ENCODE measurements at regions not wholly inside any gene's neighbourhood (a gene's known extent, or its start where the extent isn't known, plus 50 kb on each side); places are given as distances from the start of the nearest gene placed in this dataset.

- no peak for TF ChIP-seq CTCF (IDR thresholded peaks at IDR 0.05; ENCODE audit: insufficient read depth, low read length, poor library complexity, severe bottlenecking)
- H3K27me3 ChIP-seq (ENCODE audit: control insufficient read depth, insufficient read depth, low read length), result no peaks in the 10 kb centered on the region
- no peak for DNase-seq (ENCODE audit: low read depth)
- no peaks in the 10 kb centered on the region for H3K36me3 ChIP-seq (ENCODE audit: control insufficient read depth, insufficient read depth, low read length)
- no peak overlapping the region for H3K4me3 ChIP-seq (ENCODE audit: low read depth, low read length)
Measured at GRCh38 chr3:152969557-152970300, 134.8 kb downstream of the P2RY1 start.

- no peak for TF ChIP-seq CTCF (IDR thresholded peaks at IDR 0.05; ENCODE audit: insufficient read depth, low read length, poor library complexity, severe bottlenecking)
- Histone ChIP-seq H3K36me3 (ENCODE audit: control insufficient read depth, insufficient read depth, low read length) (no peaks in the 10 kb centered on the region), H3K27me3 (ENCODE audit: control insufficient read depth, insufficient read depth, low read length) (no peaks in the 10 kb centered on the region), H3K4me3 (ENCODE audit: low read depth, low read length) (no peak overlapping the region)
- DNase-seq (ENCODE audit: low read depth), result no peak
Measured at GRCh38 chr3:152970851-152971250, 135.9 kb downstream of the P2RY1 start.

GRCh38 chr3:152971880-152972279, 136.9 kb downstream of the P2RY1 start:
- Histone ChIP-seq H3K36me3 (ENCODE audit: control insufficient read depth, insufficient read depth, low read length) (no peaks in the 10 kb centered on the region), H3K27me3 (ENCODE audit: control insufficient read depth, insufficient read depth, low read length) (no peaks in the 10 kb centered on the region), H3K4me3 (ENCODE audit: low read depth, low read length) (no peak overlapping the region)
- no peak for DNase-seq (ENCODE audit: low read depth)
- TF ChIP-seq CTCF (IDR thresholded peaks at IDR 0.05; ENCODE audit: insufficient read depth, low read length, poor library complexity, severe bottlenecking), result no peak

- no peaks in the 10 kb centered on the region for H3K27me3 ChIP-seq (ENCODE audit: control insufficient read depth, insufficient read depth, low read length)
- no peak for TF ChIP-seq CTCF (IDR thresholded peaks at IDR 0.05; ENCODE audit: insufficient read depth, low read length, poor library complexity, severe bottlenecking)
- no peak for DNase-seq (ENCODE audit: low read depth)
- H3K4me3 ChIP-seq (ENCODE audit: low read depth, low read length), result no peak overlapping the region
- H3K36me3 ChIP-seq (ENCODE audit: control insufficient read depth, insufficient read depth, low read length), result no peaks in the 10 kb centered on the region
Measured at GRCh38 chr3:152973575-152973974, 138.6 kb downstream of the P2RY1 start.

GRCh38 chr3:152976239-152976638, 141.3 kb downstream of the P2RY1 start:
- no peak overlapping the region for H3K4me3 ChIP-seq (ENCODE audit: low read depth, low read length)
- H3K27me3 ChIP-seq (ENCODE audit: control insufficient read depth, insufficient read depth, low read length), result no peaks in the 10 kb centered on the region
- no peak for DNase-seq (ENCODE audit: low read depth)
- no peak for TF ChIP-seq CTCF (IDR thresholded peaks at IDR 0.05; ENCODE audit: insufficient read depth, low read length, poor library complexity, severe bottlenecking)
- H3K36me3 ChIP-seq (ENCODE audit: control insufficient read depth, insufficient read depth, low read length), result no peaks in the 10 kb centered on the region

GRCh38 chr3:152977366-152977765, 142.4 kb downstream of the P2RY1 start:
- no peak for TF ChIP-seq CTCF (IDR thresholded peaks at IDR 0.05; ENCODE audit: insufficient read depth, low read length, poor library complexity, severe bottlenecking)
- no peaks in the 10 kb centered on the region for H3K27me3 ChIP-seq (ENCODE audit: control insufficient read depth, insufficient read depth, low read length)
- H3K36me3 ChIP-seq (ENCODE audit: control insufficient read depth, insufficient read depth, low read length), result no peaks in the 10 kb centered on the region
- DNase-seq (ENCODE audit: low read depth), result no peak
- H3K4me3 ChIP-seq (ENCODE audit: low read depth, low read length), result no peak overlapping the region

All from kidney epithelial cell (primary cell).